ENCODE measurements at regions not wholly inside any gene's neighbourhood (a gene's known extent, or its start where the extent isn't known, plus 50 kb on each side); places are given as distances from the start of the nearest gene placed in this dataset.
"Not testable (repeated sequence)": the region's sequence is repeated elsewhere in the genome, so short reads cannot be mapped to it uniquely, and the experiment has no call there.

DNA sequence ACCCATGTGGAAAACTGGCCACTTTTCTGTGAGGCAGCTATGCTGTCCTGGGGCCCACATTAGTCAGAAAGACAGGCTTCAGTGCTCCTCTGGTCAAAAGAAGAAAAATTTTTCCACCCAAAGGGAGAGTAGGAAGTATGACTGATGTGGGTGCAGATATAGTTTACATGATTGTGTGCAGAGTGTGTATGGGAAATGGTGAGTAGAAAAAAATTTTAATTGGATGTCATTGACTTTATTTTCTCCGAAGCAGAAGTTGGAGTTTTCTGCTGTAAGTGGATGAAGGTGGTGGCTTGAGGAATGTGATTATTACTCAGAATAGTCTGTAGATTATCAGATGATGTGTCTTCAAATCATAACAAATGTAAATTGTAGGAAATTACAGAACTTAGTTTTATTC is 241.5 kb upstream of the IGFBP7 start:
- TF ChIP-seq, protein P1, sequence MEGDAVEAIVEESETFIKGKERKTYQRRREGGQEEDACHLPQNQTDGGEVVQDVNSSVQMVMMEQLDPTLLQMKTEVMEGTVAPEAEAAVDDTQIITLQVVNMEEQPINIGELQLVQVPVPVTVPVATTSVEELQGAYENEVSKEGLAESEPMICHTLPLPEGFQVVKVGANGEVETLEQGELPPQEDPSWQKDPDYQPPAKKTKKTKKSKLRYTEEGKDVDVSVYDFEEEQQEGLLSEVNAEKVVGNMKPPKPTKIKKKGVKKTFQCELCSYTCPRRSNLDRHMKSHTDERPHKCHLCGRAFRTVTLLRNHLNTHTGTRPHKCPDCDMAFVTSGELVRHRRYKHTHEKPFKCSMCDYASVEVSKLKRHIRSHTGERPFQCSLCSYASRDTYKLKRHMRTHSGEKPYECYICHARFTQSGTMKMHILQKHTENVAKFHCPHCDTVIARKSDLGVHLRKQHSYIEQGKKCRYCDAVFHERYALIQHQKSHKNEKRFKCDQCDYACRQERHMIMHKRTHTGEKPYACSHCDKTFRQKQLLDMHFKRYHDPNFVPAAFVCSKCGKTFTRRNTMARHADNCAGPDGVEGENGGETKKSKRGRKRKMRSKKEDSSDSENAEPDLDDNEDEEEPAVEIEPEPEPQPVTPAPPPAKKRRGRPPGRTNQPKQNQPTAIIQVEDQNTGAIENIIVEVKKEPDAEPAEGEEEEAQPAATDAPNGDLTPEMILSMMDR (IDR thresholded peaks at IDR 0.05; ENCODE audit: control extremely low read depth, extremely low read depth), result no peak
- ATAC-seq (ENCODE audit: insufficient read depth, low FRiP score), result no peak
- WGBS, 2 donors, result 78 to 79% methylated on average over 1 of the region's 1 CpG

DNA sequence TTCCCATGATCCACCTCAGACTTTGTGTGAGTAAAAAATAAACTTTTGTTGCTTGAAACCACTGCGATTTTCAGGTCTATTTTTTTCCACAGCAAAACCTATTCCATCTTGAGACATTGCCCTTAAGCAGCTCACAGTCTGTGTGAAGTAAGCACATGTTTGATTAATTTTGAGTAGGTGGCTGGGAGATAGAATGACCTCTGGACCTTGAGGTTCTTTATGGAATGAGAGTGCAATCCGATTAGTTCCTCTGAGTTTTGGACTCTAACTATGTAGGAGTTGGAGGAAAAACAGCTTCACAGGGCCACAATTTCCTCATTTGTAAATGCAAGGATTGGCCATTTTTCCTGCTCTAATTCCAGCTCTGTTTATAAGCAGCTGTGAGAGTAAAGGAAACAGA is 234.1 kb upstream of the IGFBP7 start:
- H3K4me3 ChIP-seq, result no peak overlapping the region
- WGBS, 2 donors, result 58 to 72% methylated on average over 2 of the region's 2 CpGs
- no peak overlapping the region for H3K27ac ChIP-seq (ENCODE audit: low read depth in 1 of 2, low read length in 1 of 2)
- no peaks in the 10 kb centered on the region for H3K9me3 ChIP-seq (ENCODE audit: control insufficient read depth in 4 of 4, insufficient read depth in 3 of 4, low read length in 3 of 4)
- H3K9ac ChIP-seq (ENCODE audit: insufficient read depth in 1 of 2, low read length in 2 of 2), result no peak overlapping the region
- no peaks in the 10 kb centered on the region for H3K36me3 ChIP-seq (ENCODE audit: control insufficient read depth in 4 of 4, insufficient read depth in 4 of 4, low read length in 4 of 4)
- no peaks in the 10 kb centered on the region for H3K27me3 ChIP-seq (ENCODE audit: control insufficient read depth in 3 of 3, insufficient read depth in 3 of 3, low read length in 2 of 3)
- H3K4me1 ChIP-seq (ENCODE audit: control insufficient read depth in 5 of 5, insufficient read depth in 5 of 5, low read length in 5 of 5), result no peaks in the 10 kb centered on the region
- no peak for ATAC-seq (ENCODE audit: insufficient read depth, low FRiP score)
- DNase-seq, result no peak
- TF ChIP-seq, protein P1 (IDR thresholded peaks at IDR 0.05; ENCODE audit: control extremely low read depth, extremely low read depth), result no peak

More for the DNA sequence above, 241.5 kb upstream of the IGFBP7 start:
- no peaks in the 10 kb centered on the region for H3K4me1 ChIP-seq (ENCODE audit: control insufficient read depth in 5 of 5, insufficient read depth in 5 of 5, low read length in 5 of 5)
- H3K36me3 ChIP-seq (ENCODE audit: control insufficient read depth in 4 of 4, insufficient read depth in 4 of 4, low read length in 4 of 4), result no peaks in the 10 kb centered on the region
- DNase-seq, result no peak
- no peak overlapping the region for H3K27ac ChIP-seq (ENCODE audit: low read depth in 1 of 2, low read length in 1 of 2)
- no peak overlapping the region for H3K4me3 ChIP-seq
- no peaks in the 10 kb centered on the region for H3K9me3 ChIP-seq (ENCODE audit: control insufficient read depth in 4 of 4, insufficient read depth in 3 of 4, low read length in 3 of 4)
- no peak overlapping the region for H3K9ac ChIP-seq (ENCODE audit: insufficient read depth in 1 of 2, low read length in 2 of 2)
- no peaks in the 10 kb centered on the region for H3K27me3 ChIP-seq (ENCODE audit: control insufficient read depth in 3 of 3, insufficient read depth in 3 of 3, low read length in 2 of 3)

DNA sequence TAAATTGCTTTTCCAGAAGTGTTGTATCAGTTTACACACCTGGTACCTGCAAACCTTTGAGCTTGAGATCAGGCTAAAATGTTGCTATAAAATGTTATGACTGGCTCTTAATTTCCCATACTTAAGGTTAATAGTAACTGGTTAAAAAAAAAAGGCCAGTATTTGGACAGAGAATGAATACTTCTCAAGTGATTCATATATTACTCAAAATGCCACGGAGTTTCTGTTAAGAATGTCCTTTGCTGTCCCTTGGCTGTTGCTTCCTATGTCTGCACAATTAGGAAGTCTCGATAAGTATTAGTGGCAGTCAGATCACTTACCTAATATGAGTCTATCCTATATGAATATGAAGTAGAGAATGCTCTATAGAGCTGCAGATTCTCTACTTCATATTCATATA is 232.2 kb upstream of the IGFBP7 start:
- Histone ChIP-seq H3K27me3 (ENCODE audit: control insufficient read depth in 3 of 3, insufficient read depth in 3 of 3, low read length in 2 of 3) (no peaks in the 10 kb centered on the region), H3K9ac (ENCODE audit: insufficient read depth in 1 of 2, low read length in 2 of 2) (no peak overlapping the region), H3K4me3 (no peak overlapping the region), H3K9me3 (ENCODE audit: control insufficient read depth in 4 of 4, insufficient read depth in 3 of 4, low read length in 3 of 4) (no peaks in the 10 kb centered on the region), H3K4me1 (ENCODE audit: control insufficient read depth in 5 of 5, insufficient read depth in 5 of 5, low read length in 5 of 5) (no peaks in the 10 kb centered on the region), H3K36me3 (ENCODE audit: control insufficient read depth in 4 of 4, insufficient read depth in 4 of 4, low read length in 4 of 4) (no peaks in the 10 kb centered on the region), H3K27ac (ENCODE audit: low read depth in 1 of 2, low read length in 1 of 2) (no peak overlapping the region)
- ATAC-seq (ENCODE audit: insufficient read depth, low FRiP score) (no peak), DNase-seq (no peak)
- TF ChIP-seq, protein P1 (IDR thresholded peaks at IDR 0.05; ENCODE audit: control extremely low read depth, extremely low read depth), result no peak
- 66 to 79% methylated on average over 2 of the region's 2 CpGs for WGBS, 2 donors

DNA sequence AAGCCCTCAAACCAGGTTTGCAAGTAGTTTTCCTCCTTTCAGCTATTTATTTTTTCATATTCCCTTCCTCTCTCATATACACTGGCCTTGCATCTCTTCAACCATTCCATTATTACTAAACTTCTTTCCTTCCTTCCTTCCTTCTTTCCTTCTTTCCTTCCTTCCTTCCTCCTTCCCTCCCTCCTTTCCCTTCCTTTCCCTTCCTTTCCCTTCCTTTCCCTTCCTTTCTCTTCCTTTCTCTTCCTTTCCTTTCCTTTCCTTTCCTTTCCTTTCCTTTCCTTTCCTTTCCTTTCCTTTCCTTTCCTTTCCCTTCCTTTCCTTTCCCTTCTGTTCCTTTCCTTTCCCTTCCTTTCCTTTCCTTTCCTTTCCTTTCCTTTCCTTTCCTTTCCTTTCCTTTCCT is 228.7 kb upstream of the IGFBP7 start:
- not testable (repeated sequence) for ATAC-seq (ENCODE audit: insufficient read depth, low FRiP score); H3K9ac ChIP-seq (ENCODE audit: insufficient read depth in 1 of 2, low read length in 2 of 2); H3K4me3 ChIP-seq; DNase-seq; H3K9me3 ChIP-seq (ENCODE audit: control insufficient read depth in 4 of 4, insufficient read depth in 3 of 4, low read length in 3 of 4); H3K36me3 ChIP-seq (ENCODE audit: control insufficient read depth in 4 of 4, insufficient read depth in 4 of 4, low read length in 4 of 4); H3K27me3 ChIP-seq (ENCODE audit: control insufficient read depth in 3 of 3, insufficient read depth in 3 of 3, low read length in 2 of 3); H3K27ac ChIP-seq (ENCODE audit: low read depth in 1 of 2, low read length in 1 of 2); H3K4me1 ChIP-seq (ENCODE audit: control insufficient read depth in 5 of 5, insufficient read depth in 5 of 5, low read length in 5 of 5)
